GM20431 (cell line): ENCODE measurements at regions not wholly inside any gene's neighbourhood (a gene's known extent, or its start where the extent isn't known, plus 50 kb on each side); places are given as distances from the start of the nearest gene placed in this dataset.
"Not testable (repeated sequence)": the region's sequence is repeated elsewhere in the genome, so short reads cannot be mapped to it uniquely, and the experiment has no call there.

ENCODE experiments used
- in situ Hi-C: fragments of 300-500 bp; cut with MseI, MboI; formaldehyde crosslinking; loops from one replicate; pipeline ENCODE4 v1.15.0; 2020; ENCODE audit warnings: low sequenced_read_pairs; ENCODE audit not compliant: unreplicated experiment

DNA sequence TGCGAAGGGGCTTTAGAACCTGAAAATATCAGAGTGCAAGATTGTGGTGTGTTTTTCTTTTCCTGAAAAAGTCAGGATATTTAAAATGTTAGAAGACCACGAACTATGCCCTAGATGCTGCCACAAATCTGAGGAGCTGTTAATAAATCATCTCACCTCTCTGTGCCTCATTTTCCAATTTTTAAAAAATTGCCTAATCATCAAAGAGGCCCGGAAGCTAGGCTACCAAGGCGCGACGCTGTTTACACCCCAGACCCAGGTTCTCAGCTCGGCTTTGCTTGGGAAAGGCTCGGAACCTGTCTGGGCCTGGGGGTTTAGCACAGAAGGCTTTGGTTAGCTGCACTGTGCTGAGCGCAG, 409.6 kb downstream of the BCOR start:
- in situ Hi-C loops = no loop called here

DNA sequence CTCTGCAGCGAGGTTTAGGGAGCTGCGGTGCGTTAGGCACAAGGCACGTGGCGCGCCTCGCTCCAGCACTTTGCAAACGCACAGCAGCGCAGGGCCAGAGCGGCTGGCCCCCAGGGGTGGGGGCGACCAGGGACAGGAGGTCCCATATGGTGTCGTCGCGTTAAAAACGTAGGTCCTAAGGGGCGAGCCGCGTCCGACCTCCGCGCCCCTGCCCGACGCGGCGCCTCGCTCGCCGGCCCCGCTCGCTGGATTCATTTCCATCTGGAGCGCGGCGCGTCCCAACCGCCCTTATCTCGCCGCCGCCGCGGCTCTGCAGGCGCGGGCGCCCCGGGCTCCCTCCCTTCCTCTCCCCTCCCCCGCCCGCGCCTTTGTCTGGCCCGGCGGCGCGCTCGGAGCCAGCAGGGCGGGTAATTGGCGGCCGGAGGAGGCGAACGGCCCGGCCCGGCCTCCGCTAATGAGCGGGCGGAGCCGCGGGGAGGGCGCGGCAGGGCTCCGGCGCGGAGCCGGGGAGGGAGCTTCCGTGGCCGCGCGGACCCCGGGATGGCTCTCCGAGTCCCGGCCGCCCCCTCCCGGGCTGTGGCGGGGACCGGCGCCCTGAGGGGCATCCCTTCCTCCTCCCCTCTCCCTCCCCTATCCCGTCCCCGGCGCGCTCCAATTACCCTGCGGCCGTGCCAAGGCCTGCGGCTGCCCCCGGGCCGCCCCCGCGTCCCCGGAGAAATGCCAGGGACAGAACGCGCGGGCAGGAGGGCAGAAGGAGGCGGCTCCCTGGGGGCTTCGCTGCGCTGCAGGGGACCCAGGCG, 409.0 kb downstream of the BCOR start:
- in situ Hi-C loops = no loop called here

DNA sequence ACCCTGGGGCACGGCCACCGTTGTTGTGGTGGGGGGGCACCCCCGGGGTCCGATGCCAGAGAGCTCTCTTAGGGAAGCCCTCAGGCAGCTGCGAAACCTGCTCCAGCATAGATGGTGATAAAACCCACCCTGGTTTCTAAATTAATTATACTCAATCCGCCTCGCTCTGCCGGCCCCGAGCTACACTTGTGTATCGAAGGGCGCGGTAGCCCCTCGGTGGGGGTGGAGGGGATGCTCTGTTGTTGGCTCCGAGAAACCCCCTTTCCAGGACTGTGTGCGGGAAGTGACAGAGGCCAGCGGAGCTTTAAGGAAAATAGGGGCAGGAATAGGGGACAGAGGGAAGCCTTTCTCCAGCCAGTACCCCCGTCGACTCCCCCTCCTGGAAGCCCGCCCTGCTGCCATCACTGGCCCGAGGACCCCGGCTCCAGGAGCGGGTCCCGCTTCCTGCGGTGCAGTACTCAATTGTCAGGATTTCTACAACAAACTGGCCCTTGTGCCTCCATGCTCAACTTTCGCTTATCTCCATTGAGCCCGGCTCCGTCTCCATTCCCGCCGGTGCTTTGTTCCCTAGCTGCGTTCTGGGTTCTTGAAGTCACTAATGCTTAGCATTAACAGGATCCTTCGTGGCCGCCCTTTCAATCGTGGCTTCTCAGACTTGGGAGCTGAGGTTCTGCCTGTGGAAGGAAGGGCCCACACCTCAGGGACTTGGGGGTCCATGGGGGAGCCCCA, 408.2 kb downstream of the BCOR start:
- in situ Hi-C loops = no loop called here

DNA sequence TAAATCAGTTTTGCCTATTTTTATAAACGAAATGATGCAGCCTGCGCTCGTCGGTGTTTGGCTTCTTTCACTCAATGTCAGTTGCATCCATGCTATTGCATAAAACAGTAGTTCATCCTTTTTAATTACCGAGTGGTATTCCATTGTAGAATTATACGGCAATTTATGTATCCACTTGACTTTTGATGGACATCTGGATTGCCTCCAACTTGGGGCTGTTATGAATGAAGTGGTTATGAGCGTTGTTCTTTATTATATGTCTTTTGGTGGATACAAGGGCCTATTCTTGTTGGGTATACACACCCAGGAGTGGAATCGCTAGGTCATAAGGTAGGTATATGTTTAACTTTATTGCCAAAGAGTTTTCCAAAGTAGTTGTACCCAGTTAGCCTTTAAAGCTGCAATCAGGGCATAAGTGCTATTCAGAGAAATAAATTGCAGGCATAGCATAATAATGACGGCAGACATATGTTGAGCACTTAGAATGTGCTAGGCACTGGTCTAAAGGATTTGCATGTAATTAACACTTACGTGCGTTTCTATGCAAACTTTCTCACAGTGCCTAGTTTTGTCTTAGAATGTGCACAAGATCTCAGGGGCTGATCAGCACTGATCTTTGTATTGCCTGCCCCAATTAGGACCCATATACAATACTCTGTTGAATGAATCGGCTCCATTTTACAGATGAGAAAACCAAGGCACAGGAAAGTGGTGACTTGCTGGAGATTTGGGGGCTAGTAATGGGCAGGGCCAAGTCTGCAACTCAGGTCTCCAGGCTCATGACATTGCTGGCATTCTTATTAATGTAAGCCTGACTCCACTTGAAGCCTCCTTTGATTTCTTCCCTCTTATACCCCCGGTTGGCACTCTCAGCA, 407.0 kb downstream of the BCOR start:
- in situ Hi-C loops = no loop called here

DNA sequence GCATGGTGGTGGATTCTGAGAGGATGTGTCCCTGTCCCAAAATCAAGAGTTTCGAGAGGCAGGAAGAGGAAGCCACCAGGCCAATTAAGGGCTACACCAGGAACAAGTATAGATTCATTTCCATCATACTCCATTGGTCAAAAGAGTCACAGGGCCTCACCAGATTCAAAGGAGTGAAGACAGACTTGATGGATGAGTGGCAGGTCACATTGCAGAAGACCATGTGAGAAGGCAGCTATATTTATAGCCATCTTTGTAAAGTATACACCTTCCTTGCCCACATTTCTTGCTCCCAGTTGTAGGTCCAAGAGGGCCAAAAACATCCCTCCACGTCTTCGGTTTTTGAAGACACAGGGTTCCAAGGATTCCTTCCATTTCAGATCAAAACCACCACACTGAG, 406.0 kb downstream of the BCOR start:
- in situ Hi-C loops = no loop called here

DNA sequence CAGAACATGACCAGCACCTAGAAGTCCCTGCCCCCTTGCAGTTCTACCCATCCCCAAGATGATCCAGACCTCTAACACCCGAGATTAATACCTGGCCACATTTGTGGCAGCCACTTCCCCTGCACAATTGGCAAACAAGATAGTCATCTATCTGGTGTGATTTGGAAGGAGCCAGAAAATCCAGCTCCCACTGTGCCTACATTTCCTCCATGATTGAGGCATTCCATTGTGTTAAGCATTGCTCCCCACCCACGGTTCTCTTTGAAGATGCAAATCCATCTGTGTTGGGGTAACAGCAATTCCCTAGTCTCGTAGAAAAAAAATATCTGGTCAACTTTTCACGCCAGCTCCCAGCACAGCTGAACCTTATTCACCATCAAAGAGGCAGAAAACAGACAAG, 405.0 kb downstream of the BCOR start:
- in situ Hi-C loops = no loop called here

DNA sequence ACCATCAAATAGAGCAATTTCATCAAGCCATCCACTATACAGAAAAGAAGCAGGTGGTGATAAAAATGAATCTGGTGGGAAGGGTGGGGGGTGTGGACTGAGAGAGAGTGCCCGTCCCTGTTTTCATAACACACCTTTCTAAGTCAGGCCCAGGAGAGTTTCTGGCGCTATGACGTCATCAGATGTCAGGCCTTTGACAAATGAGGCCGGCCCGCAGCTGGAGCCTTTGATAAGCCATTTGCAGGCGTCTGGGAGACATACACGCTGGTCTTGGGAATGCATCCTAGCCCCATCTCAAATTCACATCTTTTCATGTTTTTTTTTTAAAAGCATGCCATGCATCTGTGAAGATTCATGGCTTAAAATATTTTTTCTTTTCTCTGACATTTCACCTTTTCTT, 404.5 kb downstream of the BCOR start:
- in situ Hi-C loops = no loop called here

DNA sequence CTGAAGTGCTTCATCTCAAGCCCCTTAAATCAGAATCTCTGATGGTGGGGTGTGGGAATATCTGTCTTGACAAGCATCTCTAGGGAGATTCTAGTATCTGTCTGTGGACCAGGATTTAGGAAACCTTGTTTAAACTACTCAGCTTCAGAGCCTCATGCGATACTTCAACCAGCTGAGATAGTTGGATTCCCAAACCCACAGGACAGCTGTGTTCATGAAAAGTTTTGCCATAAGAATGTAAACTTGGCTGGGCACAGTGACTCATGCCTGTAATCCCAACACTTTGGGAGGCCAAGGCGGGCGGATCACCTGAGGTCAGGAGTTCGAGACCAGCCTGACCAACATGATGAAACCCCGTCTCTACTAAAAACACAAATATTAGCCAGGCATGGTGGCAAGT, 395.1 kb downstream of the BCOR start:
- in situ Hi-C loops = not testable (repeated sequence)

DNA sequence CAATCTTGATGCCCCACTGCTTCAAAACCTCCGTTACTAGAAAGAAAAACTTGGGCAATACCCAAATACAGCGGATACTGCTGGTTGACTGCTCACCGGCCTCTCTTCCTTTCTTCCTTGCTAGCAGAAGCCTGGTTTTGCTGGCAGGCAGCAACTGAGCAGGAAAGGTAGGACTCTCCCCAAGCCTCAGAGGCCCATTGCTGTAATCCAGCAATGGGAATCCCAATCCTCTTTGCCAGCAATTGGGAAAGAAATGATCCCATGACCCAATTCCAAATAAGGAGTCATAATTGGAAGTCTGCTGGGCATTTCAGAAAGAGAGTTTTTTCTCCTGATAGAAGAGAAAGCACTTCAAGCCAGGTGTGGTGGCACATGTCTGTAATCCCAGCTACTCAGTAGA, 394.5 kb downstream of the BCOR start:
- in situ Hi-C loops = no loop called here

DNA sequence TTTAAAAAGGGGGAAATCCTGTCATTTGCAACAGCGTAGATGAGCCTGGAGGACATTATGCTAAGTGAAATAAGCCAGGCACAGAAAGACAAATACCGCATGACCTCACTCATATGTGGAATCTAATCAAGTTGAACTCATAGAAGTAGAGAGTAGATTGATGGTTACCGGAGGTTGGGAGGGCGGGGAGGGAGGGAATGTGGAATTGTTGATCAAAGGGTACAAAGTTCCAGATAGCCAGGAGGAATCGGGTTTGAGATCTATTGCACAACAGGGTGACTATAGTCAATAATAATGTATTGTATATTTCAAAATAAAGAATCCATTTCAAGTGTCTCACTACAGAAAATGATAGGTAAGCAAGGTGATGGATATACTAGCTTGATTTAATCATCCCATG, 393.2 kb downstream of the BCOR start:
- in situ Hi-C loops = no loop called here

DNA sequence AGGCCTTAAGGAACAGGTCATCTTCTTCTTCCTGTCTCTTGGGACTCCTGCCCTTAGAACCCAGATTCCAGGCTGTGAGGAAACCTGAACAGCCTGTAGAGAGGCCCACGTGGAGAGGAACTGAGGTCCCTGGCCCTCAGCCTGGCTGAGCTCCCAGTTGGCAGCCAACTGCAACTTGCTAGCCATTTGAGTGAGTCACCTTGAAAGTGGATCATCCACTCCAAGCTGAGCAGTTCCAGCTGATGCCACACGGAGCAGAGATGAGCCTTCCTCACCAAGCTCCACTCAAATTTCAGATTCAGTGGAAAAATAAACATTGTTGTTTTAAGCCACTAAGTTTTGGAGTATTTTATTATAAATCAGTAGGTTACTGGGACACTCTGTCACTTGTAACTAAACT, 392.5 kb downstream of the BCOR start:
- in situ Hi-C loops = no loop called here

DNA sequence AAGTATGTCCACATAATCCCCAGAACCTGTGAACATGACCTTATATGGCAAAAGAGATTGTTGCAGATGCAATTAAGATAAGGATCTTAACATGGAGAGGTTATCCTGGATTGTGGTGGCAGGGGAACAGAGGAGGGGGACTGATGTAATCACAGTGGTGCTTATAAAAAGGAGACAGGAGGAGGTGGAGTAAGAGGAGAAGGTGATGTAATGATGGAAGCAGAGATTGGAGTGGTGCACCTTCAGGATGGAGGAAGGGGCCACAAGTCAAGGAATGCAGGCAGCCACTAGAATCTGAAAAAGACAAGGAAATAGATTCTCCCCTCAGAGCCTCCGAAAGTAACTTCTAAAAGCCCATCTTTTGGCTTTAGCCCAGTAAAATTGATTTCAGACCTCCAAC, 388.4 kb downstream of the BCOR start:
- in situ Hi-C loops = no loop called here

DNA sequence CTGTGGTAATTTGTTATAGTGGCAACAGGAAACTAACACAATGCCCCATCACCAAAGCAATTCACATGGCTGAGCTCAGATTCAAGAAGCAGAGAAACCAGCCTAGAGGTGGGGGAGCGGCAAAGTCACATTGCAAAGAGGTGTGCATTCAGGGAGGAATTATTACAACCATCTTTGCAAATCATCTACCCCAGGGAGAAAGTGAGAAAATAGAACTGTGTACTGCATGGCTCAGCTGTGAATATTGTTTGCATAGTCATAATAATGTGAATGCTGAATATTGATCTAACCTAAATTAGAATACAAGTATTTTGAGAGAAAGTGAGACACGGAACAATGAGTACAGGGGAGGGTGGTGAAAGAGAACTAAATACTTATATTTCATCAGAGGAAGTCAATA, 387.9 kb downstream of the BCOR start:
- in situ Hi-C loops = no loop called here

DNA sequence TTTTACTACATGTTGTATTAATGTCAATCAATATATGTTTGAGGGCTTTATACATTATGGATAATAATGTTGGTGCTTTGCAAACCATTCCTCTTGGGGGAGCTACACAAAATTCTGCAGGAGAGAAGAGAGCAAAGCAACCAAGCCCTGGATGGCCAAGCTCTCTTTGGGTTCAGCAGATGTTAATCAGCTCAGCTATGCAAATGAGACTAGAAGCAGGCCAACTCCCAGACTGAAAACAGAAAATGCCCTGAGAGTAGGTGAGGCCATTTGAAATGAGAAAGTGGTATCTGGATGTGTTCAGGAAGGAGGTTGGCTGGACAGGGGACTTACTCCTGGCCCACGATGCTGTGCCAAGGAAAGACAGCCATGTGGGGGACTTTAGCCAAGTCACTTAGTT, 387.0 kb downstream of the BCOR start:
- in situ Hi-C loops = no loop called here

DNA sequence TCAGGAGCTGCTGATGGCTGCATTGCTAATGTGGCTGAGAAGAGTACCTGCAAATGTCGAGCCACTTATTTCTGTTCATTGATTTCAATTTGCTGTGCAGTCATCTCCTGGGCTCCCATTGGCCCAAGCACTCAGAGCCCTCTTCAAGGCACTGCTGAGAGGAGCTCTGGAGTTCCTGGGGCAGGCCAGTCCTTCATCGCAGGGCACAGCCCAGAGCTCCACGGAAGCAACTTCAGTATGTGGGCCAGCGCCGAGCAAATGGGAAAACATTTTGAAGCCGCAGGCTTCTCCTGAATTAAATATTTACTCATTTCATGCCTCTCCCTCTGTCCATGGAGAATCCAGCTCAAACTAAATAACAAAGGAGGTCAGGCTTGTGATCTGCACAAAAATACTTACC, 383.3 kb downstream of the BCOR start:
- in situ Hi-C loops = no loop called here

DNA sequence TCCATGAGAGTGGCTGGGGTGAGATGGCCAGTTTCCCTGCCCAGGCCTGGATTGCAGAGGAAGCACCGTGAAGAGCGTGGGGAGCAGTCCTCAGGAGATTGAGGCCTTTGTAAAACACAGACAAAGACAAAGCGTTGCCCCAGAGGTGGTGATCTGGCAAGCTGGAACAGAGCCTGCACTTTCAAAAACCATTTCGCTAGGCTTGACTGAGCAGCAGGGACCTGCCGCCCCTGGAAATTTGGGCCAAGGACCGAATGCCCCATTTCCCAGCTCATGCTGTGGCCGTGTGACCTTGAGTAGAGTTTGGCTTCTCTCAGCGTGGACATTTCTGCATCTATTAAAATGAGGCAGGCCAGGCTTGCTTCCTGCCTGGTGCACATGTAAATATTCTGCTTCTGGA, 381.4 kb downstream of the BCOR start:
- in situ Hi-C loops = no loop called here

DNA sequence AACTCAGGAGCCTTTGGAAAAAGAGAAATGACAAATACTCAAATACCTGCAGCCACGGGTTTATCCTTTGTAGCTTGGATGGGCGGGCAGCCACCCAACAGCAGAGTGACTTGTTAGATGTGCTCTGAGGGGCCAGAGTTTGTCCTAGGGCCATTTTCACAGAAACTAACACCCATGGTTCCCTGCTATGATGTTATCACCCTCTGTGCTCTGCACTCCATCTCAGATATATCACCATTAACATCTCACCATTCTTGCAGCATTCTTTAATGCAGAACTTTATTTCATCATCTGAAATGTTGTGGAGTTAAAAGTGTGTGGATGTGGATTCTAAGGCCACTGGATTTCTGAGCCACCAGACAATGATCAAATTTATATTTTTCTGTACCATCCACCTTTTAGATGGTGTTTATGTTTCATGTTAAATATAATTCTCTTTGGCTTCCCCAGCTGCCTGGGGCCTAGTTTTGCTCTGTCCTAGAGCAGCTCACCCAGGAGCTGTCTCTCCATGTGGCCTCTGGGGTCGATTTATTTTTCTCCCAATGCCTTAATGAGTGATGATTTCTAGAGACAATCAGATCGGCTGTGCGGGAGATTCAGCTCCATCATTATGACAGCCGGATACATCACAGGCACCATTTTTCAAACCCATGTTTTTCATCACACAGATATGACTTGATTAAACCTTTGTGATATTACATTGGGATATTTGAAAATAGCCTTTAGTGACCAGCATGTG, 380.8 kb downstream of the BCOR start:
- in situ Hi-C loops = no loop called here

DNA sequence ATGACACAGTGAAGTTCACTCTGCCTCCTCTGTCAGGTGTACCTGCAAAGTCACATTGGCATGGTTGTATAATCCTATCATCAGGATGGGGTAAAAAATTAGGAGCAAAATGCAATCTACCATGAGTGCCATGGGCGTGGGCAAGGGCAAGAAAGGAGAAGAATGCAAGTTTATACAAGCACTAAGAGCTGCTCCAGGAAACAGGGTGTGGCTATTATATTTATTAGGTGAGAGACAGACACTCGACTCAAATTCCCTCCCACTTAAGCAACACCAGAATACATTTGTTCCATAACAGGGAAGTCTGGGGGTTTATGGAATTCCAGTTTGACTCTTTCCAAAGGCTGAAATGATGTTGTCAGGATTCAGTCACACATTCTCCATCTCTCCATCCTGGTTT, 378.8 kb downstream of the BCOR start:
- in situ Hi-C loops = no loop called here

DNA sequence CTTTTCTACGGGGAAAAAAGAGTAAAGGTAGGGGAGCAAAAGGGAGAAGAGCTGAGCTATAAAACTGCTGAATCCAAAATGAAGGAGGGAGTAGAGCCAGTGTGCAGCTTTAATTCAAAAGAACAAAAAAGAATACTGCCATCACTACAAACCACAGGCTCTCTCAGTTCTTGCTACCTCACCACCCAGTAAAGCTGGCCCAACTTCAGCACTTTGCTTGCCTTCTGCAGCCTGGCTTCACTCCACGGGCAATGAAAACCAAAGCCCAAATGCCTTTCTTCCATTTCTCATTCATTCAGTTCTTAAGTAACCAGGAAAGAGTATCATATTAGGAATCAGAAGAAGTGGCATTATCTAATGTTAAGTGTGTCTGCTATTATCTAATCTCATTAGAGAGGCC, 376.8 kb downstream of the BCOR start:
- in situ Hi-C loops = no loop called here

DNA sequence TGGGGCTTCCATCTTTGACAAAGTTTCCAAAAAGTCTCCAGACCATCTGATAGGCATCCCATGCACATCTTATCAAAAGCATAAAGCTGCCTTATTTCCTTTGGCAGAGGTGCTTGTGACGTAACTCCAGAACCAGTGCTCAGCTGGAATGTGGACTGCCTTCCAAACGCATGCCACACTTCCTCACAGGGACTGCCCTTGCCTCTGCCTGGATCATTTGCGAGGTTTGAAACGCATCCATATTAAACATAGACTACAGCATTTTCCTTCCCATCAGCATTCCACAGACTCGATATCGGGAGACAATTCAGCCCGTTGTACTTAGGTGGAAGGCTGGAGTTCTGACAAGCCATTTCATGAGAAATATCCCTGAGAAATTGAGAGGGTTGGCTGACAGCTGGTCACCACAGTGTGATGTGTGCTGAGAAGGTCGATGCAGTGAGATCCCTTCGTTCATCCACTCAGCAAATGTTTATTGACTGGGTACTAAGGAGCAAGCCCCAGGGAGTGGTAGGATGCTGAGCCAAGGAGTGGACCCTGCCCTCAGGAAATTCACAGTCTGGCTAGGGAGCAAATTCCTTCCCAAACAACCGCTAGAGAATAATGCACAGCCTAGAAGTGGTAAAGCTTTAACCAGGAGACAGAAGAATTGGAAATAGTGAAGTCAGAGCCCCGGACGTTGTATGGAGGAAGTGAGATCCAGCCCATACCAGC, 376.0 kb downstream of the BCOR start:
- in situ Hi-C loops = no loop called here
